Suprapubic skin (tissue), 3 donors: ENCODE measurements at regions not wholly inside any gene's neighbourhood (a gene's known extent, or its start where the extent isn't known, plus 50 kb on each side); places are given as distances from the start of the nearest gene placed in this dataset.

ENCODE experiments used
- POLR2AphosphoS5 ChIP-seq, 3 donors: sonication (generic); formaldehyde crosslinking; IDR thresholded peaks; one replicate each; pipeline ENCODE4 v1.6.1; 2017; ENCODE audit warnings: antibody characterized with exemption in 3 of 3
- TF ChIP-seq, protein P1 (sequence below), 2 donors: fragments of 200-600 bp in 1 of 2; fragments of 450-650 bp in 1 of 2; sonication (generic) in 1 of 2; IDR thresholded peaks; one replicate each; pipeline ENCODE4 v1.5.1; 2016 to 2019; ENCODE audit warnings: antibody characterized with exemption in 2 of 2, mild to moderate bottlenecking in 1 of 2, moderate library complexity in 1 of 2

DNA sequence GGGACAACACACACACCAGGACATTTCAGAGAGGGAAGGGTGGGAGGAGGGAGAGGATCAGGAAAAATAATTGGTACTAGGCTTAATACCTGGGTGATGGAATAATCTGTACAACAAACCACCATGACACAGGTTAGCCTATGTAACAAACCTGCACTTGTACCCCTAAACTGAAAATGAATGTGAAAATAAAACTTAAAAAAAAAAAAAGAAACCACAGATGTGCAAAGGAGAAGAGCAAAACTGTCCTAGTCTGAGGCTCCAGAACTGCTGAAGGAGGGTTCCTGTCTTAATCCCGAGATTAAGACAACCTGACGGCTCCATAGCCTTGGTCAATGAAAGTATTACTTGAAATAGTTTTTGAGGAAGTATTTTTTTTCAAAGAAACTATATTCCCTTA lies 423.0 kb downstream of the NEBL start:
- TF ChIP-seq, protein P1, sequence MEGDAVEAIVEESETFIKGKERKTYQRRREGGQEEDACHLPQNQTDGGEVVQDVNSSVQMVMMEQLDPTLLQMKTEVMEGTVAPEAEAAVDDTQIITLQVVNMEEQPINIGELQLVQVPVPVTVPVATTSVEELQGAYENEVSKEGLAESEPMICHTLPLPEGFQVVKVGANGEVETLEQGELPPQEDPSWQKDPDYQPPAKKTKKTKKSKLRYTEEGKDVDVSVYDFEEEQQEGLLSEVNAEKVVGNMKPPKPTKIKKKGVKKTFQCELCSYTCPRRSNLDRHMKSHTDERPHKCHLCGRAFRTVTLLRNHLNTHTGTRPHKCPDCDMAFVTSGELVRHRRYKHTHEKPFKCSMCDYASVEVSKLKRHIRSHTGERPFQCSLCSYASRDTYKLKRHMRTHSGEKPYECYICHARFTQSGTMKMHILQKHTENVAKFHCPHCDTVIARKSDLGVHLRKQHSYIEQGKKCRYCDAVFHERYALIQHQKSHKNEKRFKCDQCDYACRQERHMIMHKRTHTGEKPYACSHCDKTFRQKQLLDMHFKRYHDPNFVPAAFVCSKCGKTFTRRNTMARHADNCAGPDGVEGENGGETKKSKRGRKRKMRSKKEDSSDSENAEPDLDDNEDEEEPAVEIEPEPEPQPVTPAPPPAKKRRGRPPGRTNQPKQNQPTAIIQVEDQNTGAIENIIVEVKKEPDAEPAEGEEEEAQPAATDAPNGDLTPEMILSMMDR (IDR thresholded peaks at IDR 0.05) = no peak
- no peak for TF ChIP-seq POLR2AphosphoS5 (IDR thresholded peaks at IDR 0.05)
